T-helper 22 cell (primary cell): ENCODE measurements at regions not wholly inside any gene's neighbourhood (a gene's known extent, or its start where the extent isn't known, plus 50 kb on each side); places are given as distances from the start of the nearest gene placed in this dataset.

ENCODE experiments used
- DNase-seq: peaks from one replicate; pipeline ENCODE4 v3.0.0-alpha.2; 2020; ENCODE audit warnings: low read depth

- DNase-seq = no peak
Observed at GRCh38 chr14:53464376-53464775, 311.3 kb upstream of the DDHD1 start.

DNA sequence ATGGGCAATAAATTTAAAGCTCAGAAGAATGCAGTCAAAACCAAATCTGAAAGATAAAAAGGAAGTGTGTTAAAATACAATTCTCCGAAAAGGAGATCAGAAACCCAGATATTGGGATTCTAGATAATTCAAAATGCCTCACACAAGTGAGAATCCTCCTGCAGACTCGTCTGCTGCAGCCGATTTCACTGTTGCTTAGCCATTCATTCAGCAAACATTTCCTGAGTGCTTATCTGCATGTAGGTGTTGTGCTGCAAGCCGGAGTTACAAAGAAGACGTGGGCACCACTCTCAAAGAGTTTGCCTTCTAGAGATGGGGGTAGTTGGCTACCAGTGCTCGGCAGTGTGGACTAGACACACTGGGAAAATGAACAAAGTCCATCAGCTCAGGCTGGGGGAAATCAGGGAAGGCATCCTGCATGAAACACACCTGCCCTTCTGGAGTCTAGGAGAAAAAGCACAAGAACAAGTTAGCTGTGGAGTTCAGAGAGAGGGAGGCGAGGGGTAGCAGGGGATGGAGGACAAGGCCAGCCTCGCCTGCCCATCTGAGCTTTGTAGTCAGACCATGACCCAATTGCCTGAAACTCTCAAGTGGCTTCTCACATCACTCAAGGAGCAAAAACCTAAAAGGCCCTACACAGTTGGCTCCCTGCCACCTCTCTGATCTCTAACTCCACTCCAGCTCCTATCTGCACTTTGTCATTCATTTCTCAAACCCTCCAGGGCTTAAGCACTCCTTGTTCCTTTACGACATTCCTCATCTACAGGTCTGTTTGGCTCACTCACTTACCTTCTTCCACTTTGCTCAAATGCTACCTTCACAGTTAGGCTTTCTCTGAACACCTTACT lies 310.0 kb upstream of the DDHD1 start:
- no peak for DNase-seq

GRCh38 chr14:53461858-53462257 lies 308.7 kb upstream of the DDHD1 start:
- DNase-seq = no peak

GRCh38 chr14:53460544-53460943 lies 307.4 kb upstream of the DDHD1 start:
- no peak for DNase-seq

DNA sequence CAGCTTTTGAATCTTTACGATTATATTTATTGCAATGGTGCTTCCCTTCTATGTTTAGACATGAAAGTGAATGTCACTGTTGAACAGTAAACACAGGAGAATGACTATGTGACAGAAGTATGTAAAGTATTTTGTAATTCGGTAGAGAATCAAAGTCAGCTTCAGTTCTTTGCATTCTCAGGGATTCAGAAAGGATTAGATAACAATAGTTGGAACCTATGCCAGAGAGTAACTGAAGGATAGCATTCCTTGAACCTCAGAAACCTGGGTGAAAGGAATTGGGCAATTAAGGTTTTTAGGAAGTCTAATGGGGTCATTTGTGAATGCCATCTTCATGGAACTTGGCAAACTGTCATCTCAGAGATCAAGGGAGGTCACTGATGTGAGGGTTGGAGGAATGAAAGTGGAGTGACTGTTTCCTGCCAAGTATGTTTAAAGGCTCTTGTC lies 305.3 kb upstream of the DDHD1 start:
- no peak for DNase-seq

DNA sequence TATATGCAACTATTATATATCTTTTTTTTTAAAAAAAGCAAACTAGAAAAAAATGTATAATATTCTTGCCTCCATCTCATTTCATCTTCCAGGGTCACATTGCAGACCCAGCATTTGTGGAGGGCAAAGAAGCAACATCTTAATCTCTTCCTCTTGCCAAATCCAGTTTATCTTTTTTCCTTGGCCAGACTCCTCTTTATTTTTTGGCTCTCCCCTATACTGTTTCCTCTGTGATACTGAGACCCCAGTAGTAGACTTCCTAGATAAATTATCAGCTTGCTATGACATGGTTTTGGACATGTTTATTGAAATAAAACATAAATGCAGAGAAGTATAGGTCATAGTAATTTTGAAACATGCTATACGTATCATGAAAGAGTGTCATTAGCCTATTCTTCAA lies 303.8 kb upstream of the DDHD1 start:
- no peak for DNase-seq

- no peak for DNase-seq
Observed at GRCh38 chr14:53452005-53452673, 299.0 kb upstream of the DDHD1 start.

- no peak for DNase-seq
Observed at GRCh38 chr14:53450871-53451270, 297.7 kb upstream of the DDHD1 start.

- no peak for DNase-seq
Observed at GRCh38 chr14:53448682-53449081, 295.6 kb upstream of the DDHD1 start.

- DNase-seq = no peak
Observed at GRCh38 chr14:53444677-53445312, 291.7 kb upstream of the DDHD1 start.

DNA sequence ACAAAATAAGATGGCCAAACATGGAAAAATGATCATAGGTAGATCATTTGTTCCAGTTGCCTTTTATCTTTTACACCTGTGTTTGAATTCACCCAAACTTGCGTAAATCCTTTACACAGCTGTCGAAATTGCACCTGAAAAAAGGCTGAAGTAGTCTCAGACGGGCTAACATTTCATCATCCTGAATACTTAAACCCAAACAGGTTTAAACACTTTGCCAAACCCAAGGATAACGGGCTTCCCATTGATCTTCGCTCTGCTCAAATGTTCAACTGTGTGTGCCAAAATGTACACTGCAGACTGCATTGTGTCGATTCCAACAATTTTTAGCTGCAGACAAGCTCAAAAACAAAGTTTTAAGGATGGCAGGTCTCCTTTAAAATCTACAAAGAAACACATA lies 288.7 kb upstream of the DDHD1 start:
- DNase-seq = no peak

GRCh38 chr14:53437858-53438257 lies 284.7 kb upstream of the DDHD1 start:
- DNase-seq = no peak

- DNase-seq = no peak
Observed at GRCh38 chr14:53432378-53432802, 279.3 kb upstream of the DDHD1 start.

DNA sequence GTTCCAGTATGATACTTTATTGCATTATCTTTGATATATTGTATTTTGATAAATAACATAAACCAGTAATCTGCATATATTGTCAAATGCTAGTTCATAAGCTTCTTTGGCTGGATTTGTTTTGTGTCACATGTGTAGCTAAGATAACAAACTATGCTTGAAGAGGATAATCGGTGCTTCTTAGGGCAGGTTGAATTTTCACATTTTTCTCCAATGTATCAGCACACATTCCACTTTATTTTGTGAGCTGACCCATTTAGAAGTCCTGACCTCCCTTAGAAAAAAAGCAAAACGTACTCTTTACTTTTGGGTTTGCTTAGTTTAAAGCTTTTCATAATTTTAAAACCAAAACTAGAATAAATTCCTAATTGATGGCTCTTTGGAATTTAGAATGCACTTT lies 277.7 kb upstream of the DDHD1 start:
- no peak for DNase-seq

- DNase-seq = no peak
Observed at GRCh38 chr14:53412819-53413675, 259.9 kb upstream of the DDHD1 start.

- DNase-seq = no peak
Observed at GRCh38 chr14:53411125-53411524, 258.0 kb upstream of the DDHD1 start.

- no peak for DNase-seq
Observed at GRCh38 chr14:53409969-53410368, 256.8 kb upstream of the DDHD1 start.

DNA sequence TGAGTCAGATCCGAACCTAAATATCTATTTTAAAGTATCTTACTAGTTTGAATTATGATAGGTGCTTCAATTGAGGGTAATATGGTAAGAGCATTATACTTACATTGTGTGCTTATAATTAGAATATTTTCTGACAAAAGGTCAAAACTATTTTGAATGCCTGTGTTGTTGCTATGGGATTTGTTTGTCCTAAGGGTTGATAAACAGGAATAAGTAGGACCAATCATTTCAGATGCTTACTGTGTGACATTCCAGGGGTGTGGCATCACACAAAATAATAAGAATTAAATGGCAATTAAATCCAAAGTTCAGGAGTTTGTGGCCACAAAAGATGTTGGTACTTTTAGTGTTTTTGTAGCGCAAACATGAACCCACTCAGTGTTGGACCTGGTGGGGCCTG lies 256.2 kb upstream of the DDHD1 start:
- no peak for DNase-seq

GRCh38 chr14:53408175-53408879 lies 255.2 kb upstream of the DDHD1 start:
- DNase-seq = no peak

GRCh38 chr14:53406519-53406918 lies 253.4 kb upstream of the DDHD1 start:
- DNase-seq = no peak

GRCh38 chr14:53401646-53402045 lies 248.5 kb upstream of the DDHD1 start:
- DNase-seq = no peak
